LoVo (cell line): ENCODE measurements at regions not wholly inside any gene's neighbourhood (a gene's known extent, or its start where the extent isn't known, plus 50 kb on each side); places are given as distances from the start of the nearest gene placed in this dataset.
A peak's percentile ranks its signal among the peaks of the same experiment; 100 is the strongest.

ENCODE experiments used
- DNase-seq: peaks from one replicate; pipeline ENCODE4 v3.0.0-alpha.2; 2016; ENCODE audit warnings: low spot score

GRCh38 chr17:71158437-71158836 is 962.4 kb upstream of the SOX9 start:
- no peak for DNase-seq

- DNase-seq, result no peak
Measured at GRCh38 chr17:71163121-71163812, 957.6 kb upstream of the SOX9 start.

GRCh38 chr17:71163813-71164122 is 957.1 kb upstream of the SOX9 start:
- DNase-seq, result no peak

GRCh38 chr17:71164561-71164960 is 956.3 kb upstream of the SOX9 start:
- DNase-seq, result no peak

GRCh38 chr17:71166311-71166710 is 954.5 kb upstream of the SOX9 start:
- DNase-seq, result no peak

- DNase-seq, result no peak
Measured at GRCh38 chr17:71168053-71168741, 952.6 kb upstream of the SOX9 start.

- no peak for DNase-seq
Measured at GRCh38 chr17:71170070-71170469, 950.8 kb upstream of the SOX9 start.

GRCh38 chr17:71171270-71171669 is 949.5 kb upstream of the SOX9 start:
- no peak for DNase-seq

GRCh38 chr17:71173991-71174390 is 946.8 kb upstream of the SOX9 start:
- no peak for DNase-seq

- DNase-seq, result no peak
Measured at GRCh38 chr17:71176331-71176730, 944.5 kb upstream of the SOX9 start.

GRCh38 chr17:71176928-71177443 is 943.8 kb upstream of the SOX9 start:
- peak; percentile 5 for DNase-seq

- no peak for DNase-seq
Measured at GRCh38 chr17:71180801-71181385, 939.9 kb upstream of the SOX9 start.

GRCh38 chr17:71183066-71183660 is 937.7 kb upstream of the SOX9 start:
- DNase-seq, result no peak

GRCh38 chr17:71184716-71185115 is 936.1 kb upstream of the SOX9 start:
- DNase-seq, result no peak

- no peak for DNase-seq
Measured at GRCh38 chr17:71187145-71187878, 933.5 kb upstream of the SOX9 start.

GRCh38 chr17:71188811-71189492 is 931.9 kb upstream of the SOX9 start:
- peak; percentile 29 for DNase-seq

- no peak for DNase-seq
Measured at GRCh38 chr17:71189493-71189831, 931.4 kb upstream of the SOX9 start.

- DNase-seq, result no peak
Measured at GRCh38 chr17:71192039-71192555, 928.7 kb upstream of the SOX9 start.

- DNase-seq, result no peak
Measured at GRCh38 chr17:71192848-71193247, 928.0 kb upstream of the SOX9 start.

- DNase-seq, result no peak
Measured at GRCh38 chr17:71200597-71200996, 920.2 kb upstream of the SOX9 start.

GRCh38 chr17:71201639-71202038 is 919.2 kb upstream of the SOX9 start:
- no peak for DNase-seq

- DNase-seq, result no peak
Measured at GRCh38 chr17:71202449-71202848, 918.4 kb upstream of the SOX9 start.
